ENCODE measurements at regions not wholly inside any gene's neighbourhood (a gene's known extent, or its start where the extent isn't known, plus 50 kb on each side); places are given as distances from the start of the nearest gene placed in this dataset.

GRCh38 chr9:17865881-17866280 is 287.0 kb downstream of the SH3GL2 start:
- Mint-ChIP-seq H3K9me3 (no peaks in the 10 kb centered on the region), H3K4me3 (no peak overlapping the region), H3K36me3 (no peaks in the 10 kb centered on the region), H3K4me1 (no peaks in the 10 kb centered on the region), H3K27ac (no peak overlapping the region), H3K27me3 (ENCODE audit: low read depth) (peaks cover 13% of the 10 kb centered on the region)
- TF ChIP-seq CTCF (IDR thresholded peaks at IDR 0.05; ENCODE audit: unreplicated experiment) = no peak
- no peak for DNase-seq (ENCODE audit: low spot score in 2 of 2, unreplicated experiment in 2 of 2)

GRCh38 chr9:17870722-17871121 is 291.9 kb downstream of the SH3GL2 start:
- H3K4me3 Mint-ChIP-seq = no peak overlapping the region

GRCh38 chr9:17871213-17871890 is 292.5 kb downstream of the SH3GL2 start:
- H3K27me3 Mint-ChIP-seq (ENCODE audit: low read depth) = peaks cover 8% of the 10 kb centered on the region
- no peak for DNase-seq (ENCODE audit: low spot score in 2 of 2, unreplicated experiment in 2 of 2)
- no peak overlapping the region for H3K4me3 Mint-ChIP-seq
- peaks cover 12% of the 10 kb centered on the region for H3K9me3 Mint-ChIP-seq
- TF ChIP-seq CTCF (IDR thresholded peaks at IDR 0.05; ENCODE audit: unreplicated experiment) = no peak
- H3K36me3 Mint-ChIP-seq = no peaks in the 10 kb centered on the region
- H3K4me1 Mint-ChIP-seq = no peaks in the 10 kb centered on the region
- no peak overlapping the region for H3K27ac Mint-ChIP-seq

More at GRCh38 chr9:17870722-17871121, 291.9 kb downstream of the SH3GL2 start:
- Mint-ChIP-seq H3K9me3 (peaks cover 12% of the 10 kb centered on the region), H3K36me3 (no peaks in the 10 kb centered on the region), H3K27ac (no peak overlapping the region), H3K27me3 (ENCODE audit: low read depth) (peaks cover 8% of the 10 kb centered on the region), H3K4me1 (no peaks in the 10 kb centered on the region)
- DNase-seq (ENCODE audit: low spot score in 2 of 2, unreplicated experiment in 2 of 2) = no peak
- no peak for TF ChIP-seq CTCF (IDR thresholded peaks at IDR 0.05; ENCODE audit: unreplicated experiment)

- Mint-ChIP-seq H3K27me3 (ENCODE audit: low read depth) (no peaks in the 10 kb centered on the region), H3K27ac (no peak overlapping the region)
- no peak for TF ChIP-seq CTCF (IDR thresholded peaks at IDR 0.05; ENCODE audit: unreplicated experiment)
These were observed 297.0 kb downstream of the SH3GL2 start for GRCh38 chr9:17875886-17876285.

GRCh38 chr9:17876687-17877086 is 297.8 kb downstream of the SH3GL2 start:
- Mint-ChIP-seq H3K27me3 (ENCODE audit: low read depth) (no peaks in the 10 kb centered on the region), H3K36me3 (no peaks in the 10 kb centered on the region), H3K4me3 (no peak overlapping the region), H3K27ac (no peak overlapping the region), H3K4me1 (no peaks in the 10 kb centered on the region), H3K9me3 (peaks cover 12% of the 10 kb centered on the region)
- no peak for TF ChIP-seq CTCF (IDR thresholded peaks at IDR 0.05; ENCODE audit: unreplicated experiment)
- DNase-seq (ENCODE audit: low spot score in 2 of 2, unreplicated experiment in 2 of 2) = no peak

More at GRCh38 chr9:17875886-17876285, 297.0 kb downstream of the SH3GL2 start:
- Mint-ChIP-seq H3K36me3 (no peaks in the 10 kb centered on the region), H3K4me1 (no peaks in the 10 kb centered on the region), H3K4me3 (no peak overlapping the region), H3K9me3 (peaks cover 12% of the 10 kb centered on the region)
- DNase-seq (ENCODE audit: low spot score in 2 of 2, unreplicated experiment in 2 of 2) = no peak

Measured in mesothelial cell of epicardium (in vitro differentiated cells).